Neural cell (in vitro differentiated cells): ENCODE measurements at regions not wholly inside any gene's neighbourhood (a gene's known extent, or its start where the extent isn't known, plus 50 kb on each side); places are given as distances from the start of the nearest gene placed in this dataset.

ENCODE experiments used
- H2AFZ ChIP-seq: fragments of 200-600, 300-800 bp; sonication (generic), shearing (Covaris generic); 2 replicates; pipeline ENCODE4 v1.6.0; 2014; ENCODE audit warnings: low read depth, mild to moderate bottlenecking, antibody characterized with exemption, low read length, moderate library complexity
- H3F3A ChIP-seq: fragments of 200-600 bp; shearing (Covaris generic); 2 replicates; pipeline ENCODE4 v1.6.1; 2016; ENCODE audit warnings: mild to moderate bottlenecking, moderate library complexity, mixed read lengths, antibody characterized with exemption, low read length; ENCODE audit not compliant: insufficient read depth, poor library complexity, severe bottlenecking
- H3K27ac ChIP-seq: fragments of 200-600, 300-800 bp; sonication (generic), shearing (Covaris generic); 2 replicates; pipeline ENCODE4 v1.5.1; 2014; ENCODE audit warnings: mild to moderate bottlenecking, low read length, moderate library complexity
- H3K27me3 ChIP-seq: fragments of 300-800, 200-600 bp; sonication (generic), shearing (Covaris generic); 2 replicates; pipeline ENCODE4 v1.6.0; 2014; ENCODE audit warnings: mild to moderate bottlenecking, low read depth, low read length, moderate library complexity; ENCODE audit not compliant: insufficient read depth
- H3K36me3 ChIP-seq: fragments of 300-800, 200-600 bp; sonication (generic), shearing (Covaris generic); 2 replicates; pipeline ENCODE4 v1.5.1; 2014; ENCODE audit warnings: mild to moderate bottlenecking, antibody characterized with exemption, low read length, moderate library complexity; ENCODE audit not compliant: insufficient read depth
- H3K4me2 ChIP-seq: fragments of 300-800, 200-600 bp; sonication (generic), shearing (Covaris generic); 2 replicates; pipeline ENCODE4 v1.6.0; 2014; ENCODE audit warnings: mild to moderate bottlenecking, low read length
- H3K4me3 ChIP-seq: fragments of 300-800, 200-600 bp; sonication (generic), shearing (Covaris generic); 2 replicates; pipeline ENCODE4 v1.5.1; 2014; ENCODE audit warnings: mild to moderate bottlenecking, low read length, moderate library complexity
- H3K79me2 ChIP-seq: fragments of 200-600 bp; shearing (Covaris generic); replicated peaks from 2 replicates; pipeline ENCODE4 v1.6.0; 2014; ENCODE audit warnings: mild to moderate bottlenecking, low read length, moderate library complexity; ENCODE audit not compliant: insufficient read depth
- H3K9ac ChIP-seq: fragments of 300-800, 200-600 bp; sonication (generic), shearing (Covaris generic); 2 replicates; pipeline ENCODE4 v1.6.1; 2016; ENCODE audit warnings: mild to moderate bottlenecking, low read length, mixed read lengths
- H3K9me2 ChIP-seq: fragments of 200-600 bp; shearing (Covaris generic); 2 replicates; pipeline ENCODE4 v1.6.1; 2016; ENCODE audit warnings: mild to moderate bottlenecking, low read length, mixed read lengths; ENCODE audit not compliant: insufficient read depth
- H3K9me3 ChIP-seq: fragments of 200-600, 300-800 bp; sonication (generic), shearing (Covaris generic); 2 replicates; pipeline ENCODE4 v1.6.1; 2016; ENCODE audit warnings: mild to moderate bottlenecking, mixed run types, low read length, moderate library complexity, mixed read lengths
- H4K20me1 ChIP-seq: fragments of 200-600 bp; shearing (Covaris generic); 2 replicates; pipeline ENCODE4 v1.6.1; 2016; ENCODE audit warnings: mild to moderate bottlenecking, mixed run types; ENCODE audit not compliant: insufficient read depth
- EP300 ChIP-seq: fragments of 450-650 bp; conservative IDR thresholded peaks from 2 replicates; pipeline ENCODE4 v1.6.1; 2014; ENCODE audit warnings: antibody characterized with exemption, mild to moderate bottlenecking, moderate library complexity; ENCODE audit not compliant: poor library complexity, severe bottlenecking
- EZH2 ChIP-seq: fragments of 200-600, 300-800 bp; shearing (Covaris generic), sonication (generic); IDR thresholded peaks from 2 replicates; pipeline ENCODE4 v1.6.1; 2014; ENCODE audit warnings: antibody characterized with exemption, low read length, borderline replicate concordance, mild to moderate bottlenecking; ENCODE audit not compliant: insufficient read depth, poor library complexity, severe bottlenecking
- MXI1 ChIP-seq: fragments of 450-650 bp; conservative IDR thresholded peaks from 2 replicates; pipeline ENCODE4 v1.6.1; 2014; ENCODE audit warnings: antibody characterized with exemption, mild to moderate bottlenecking; ENCODE audit not compliant: poor library complexity, severe bottlenecking
- POLR2AphosphoS5 ChIP-seq: IDR thresholded peaks from 2 replicates; pipeline ENCODE4 v1.6.1; 2012
- RAD21 ChIP-seq: fragments of 450-650 bp; conservative IDR thresholded peaks from 2 replicates; pipeline ENCODE4 v1.6.1; 2014; ENCODE audit warnings: antibody characterized with exemption, mild to moderate bottlenecking, moderate library complexity
- SMC3 ChIP-seq: fragments of 450-650 bp; conservative IDR thresholded peaks from 2 replicates; pipeline ENCODE4 v1.6.1; 2014; ENCODE audit warnings: antibody characterized with exemption, mild to moderate bottlenecking, moderate library complexity; ENCODE audit not compliant: poor library complexity
- TAF1 ChIP-seq: IDR thresholded peaks from 2 replicates; pipeline ENCODE4 v1.6.1; 2012; ENCODE audit warnings: low read depth
- TF ChIP-seq, protein P1 (sequence below): fragments of 450-650 bp; IDR thresholded peaks from 2 replicates; pipeline ENCODE4 v1.5.1; 2014; ENCODE audit warnings: antibody characterized with exemption, mild to moderate bottlenecking, moderate library complexity; ENCODE audit not compliant: poor library complexity, severe bottlenecking
- TF ChIP-seq, protein P2 (sequence below): IDR thresholded peaks from 2 replicates; pipeline ENCODE4 v1.6.1; 2012; ENCODE audit warnings: borderline replicate concordance

- no peaks in the 10 kb centered on the region for H3K9me2 ChIP-seq
- peaks cover 3% of the 10 kb centered on the region for H3K27me3 ChIP-seq
- H3K4me3 ChIP-seq, result no peak overlapping the region
- no peaks in the 10 kb centered on the region for H3K36me3 ChIP-seq
- H2AFZ ChIP-seq, result no peak overlapping the region
- TF ChIP-seq SMC3 (no peak), RAD21 (no peak), POLR2AphosphoS5 (no peak), EP300 (no peak), MXI1 (no peak), EZH2 (no peak), TAF1 (no peak)
- TF ChIP-seq, protein P1, sequence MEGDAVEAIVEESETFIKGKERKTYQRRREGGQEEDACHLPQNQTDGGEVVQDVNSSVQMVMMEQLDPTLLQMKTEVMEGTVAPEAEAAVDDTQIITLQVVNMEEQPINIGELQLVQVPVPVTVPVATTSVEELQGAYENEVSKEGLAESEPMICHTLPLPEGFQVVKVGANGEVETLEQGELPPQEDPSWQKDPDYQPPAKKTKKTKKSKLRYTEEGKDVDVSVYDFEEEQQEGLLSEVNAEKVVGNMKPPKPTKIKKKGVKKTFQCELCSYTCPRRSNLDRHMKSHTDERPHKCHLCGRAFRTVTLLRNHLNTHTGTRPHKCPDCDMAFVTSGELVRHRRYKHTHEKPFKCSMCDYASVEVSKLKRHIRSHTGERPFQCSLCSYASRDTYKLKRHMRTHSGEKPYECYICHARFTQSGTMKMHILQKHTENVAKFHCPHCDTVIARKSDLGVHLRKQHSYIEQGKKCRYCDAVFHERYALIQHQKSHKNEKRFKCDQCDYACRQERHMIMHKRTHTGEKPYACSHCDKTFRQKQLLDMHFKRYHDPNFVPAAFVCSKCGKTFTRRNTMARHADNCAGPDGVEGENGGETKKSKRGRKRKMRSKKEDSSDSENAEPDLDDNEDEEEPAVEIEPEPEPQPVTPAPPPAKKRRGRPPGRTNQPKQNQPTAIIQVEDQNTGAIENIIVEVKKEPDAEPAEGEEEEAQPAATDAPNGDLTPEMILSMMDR, result no peak
- TF ChIP-seq, protein P2, sequence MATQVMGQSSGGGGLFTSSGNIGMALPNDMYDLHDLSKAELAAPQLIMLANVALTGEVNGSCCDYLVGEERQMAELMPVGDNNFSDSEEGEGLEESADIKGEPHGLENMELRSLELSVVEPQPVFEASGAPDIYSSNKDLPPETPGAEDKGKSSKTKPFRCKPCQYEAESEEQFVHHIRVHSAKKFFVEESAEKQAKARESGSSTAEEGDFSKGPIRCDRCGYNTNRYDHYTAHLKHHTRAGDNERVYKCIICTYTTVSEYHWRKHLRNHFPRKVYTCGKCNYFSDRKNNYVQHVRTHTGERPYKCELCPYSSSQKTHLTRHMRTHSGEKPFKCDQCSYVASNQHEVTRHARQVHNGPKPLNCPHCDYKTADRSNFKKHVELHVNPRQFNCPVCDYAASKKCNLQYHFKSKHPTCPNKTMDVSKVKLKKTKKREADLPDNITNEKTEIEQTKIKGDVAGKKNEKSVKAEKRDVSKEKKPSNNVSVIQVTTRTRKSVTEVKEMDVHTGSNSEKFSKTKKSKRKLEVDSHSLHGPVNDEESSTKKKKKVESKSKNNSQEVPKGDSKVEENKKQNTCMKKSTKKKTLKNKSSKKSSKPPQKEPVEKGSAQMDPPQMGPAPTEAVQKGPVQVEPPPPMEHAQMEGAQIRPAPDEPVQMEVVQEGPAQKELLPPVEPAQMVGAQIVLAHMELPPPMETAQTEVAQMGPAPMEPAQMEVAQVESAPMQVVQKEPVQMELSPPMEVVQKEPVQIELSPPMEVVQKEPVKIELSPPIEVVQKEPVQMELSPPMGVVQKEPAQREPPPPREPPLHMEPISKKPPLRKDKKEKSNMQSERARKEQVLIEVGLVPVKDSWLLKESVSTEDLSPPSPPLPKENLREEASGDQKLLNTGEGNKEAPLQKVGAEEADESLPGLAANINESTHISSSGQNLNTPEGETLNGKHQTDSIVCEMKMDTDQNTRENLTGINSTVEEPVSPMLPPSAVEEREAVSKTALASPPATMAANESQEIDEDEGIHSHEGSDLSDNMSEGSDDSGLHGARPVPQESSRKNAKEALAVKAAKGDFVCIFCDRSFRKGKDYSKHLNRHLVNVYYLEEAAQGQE, result no peak
- H3K27ac ChIP-seq, result no peak overlapping the region
- H3F3A ChIP-seq, result no peaks in the 10 kb centered on the region
- no peak overlapping the region for H3K4me2 ChIP-seq
- no peaks in the 10 kb centered on the region for H3K79me2 ChIP-seq
- no peaks in the 10 kb centered on the region for H4K20me1 ChIP-seq
- no peaks in the 10 kb centered on the region for H3K9me3 ChIP-seq
- no peak overlapping the region for H3K9ac ChIP-seq
Observed at GRCh38 chr15:97750060-97750459, 210.4 kb upstream of the ARRDC4 start.

- H3F3A ChIP-seq, result no peaks in the 10 kb centered on the region
- peaks cover 17% of the 10 kb centered on the region for H3K27me3 ChIP-seq
- H2AFZ ChIP-seq, result no peak overlapping the region
- no peaks in the 10 kb centered on the region for H3K9me2 ChIP-seq
- H3K9me3 ChIP-seq, result no peaks in the 10 kb centered on the region
- no peak overlapping the region for H3K4me3 ChIP-seq
- H3K79me2 ChIP-seq, result no peaks in the 10 kb centered on the region
- no peak overlapping the region for H3K27ac ChIP-seq
- H3K4me2 ChIP-seq, result no peak overlapping the region
- no peak overlapping the region for H3K9ac ChIP-seq
- no peak for TF ChIP-seq RAD21
- TF ChIP-seq EP300, result no peak
- TF ChIP-seq POLR2AphosphoS5, result no peak
- TF ChIP-seq TAF1, result no peak
- TF ChIP-seq SMC3, result no peak
- TF ChIP-seq, protein P2, result no peak
- no peak for TF ChIP-seq MXI1
- TF ChIP-seq, protein P1, result no peak
- TF ChIP-seq EZH2, result no peak
- H3K36me3 ChIP-seq, result no peaks in the 10 kb centered on the region
- H4K20me1 ChIP-seq, result no peaks in the 10 kb centered on the region
Observed at GRCh38 chr15:97755726-97756125, 204.8 kb upstream of the ARRDC4 start.
